Stimulated activated CD8-positive, alpha-beta memory T cell treated with anti-CD3 and anti-CD28 coated beads, Interleukin-12 subunit alpha, Interleukin-12 subunit beta, amount 100 ng/mL, for 1 hour (primary cell): ENCODE measurements at regions not wholly inside any gene's neighbourhood (a gene's known extent, or its start where the extent isn't known, plus 50 kb on each side); places are given as distances from the start of the nearest gene placed in this dataset.

Experiments used
- DNase-seq: peaks from one replicate; pipeline ENCODE4 v3.0.0-alpha.2; 2020; ENCODE audit warnings: low read depth

DNA sequence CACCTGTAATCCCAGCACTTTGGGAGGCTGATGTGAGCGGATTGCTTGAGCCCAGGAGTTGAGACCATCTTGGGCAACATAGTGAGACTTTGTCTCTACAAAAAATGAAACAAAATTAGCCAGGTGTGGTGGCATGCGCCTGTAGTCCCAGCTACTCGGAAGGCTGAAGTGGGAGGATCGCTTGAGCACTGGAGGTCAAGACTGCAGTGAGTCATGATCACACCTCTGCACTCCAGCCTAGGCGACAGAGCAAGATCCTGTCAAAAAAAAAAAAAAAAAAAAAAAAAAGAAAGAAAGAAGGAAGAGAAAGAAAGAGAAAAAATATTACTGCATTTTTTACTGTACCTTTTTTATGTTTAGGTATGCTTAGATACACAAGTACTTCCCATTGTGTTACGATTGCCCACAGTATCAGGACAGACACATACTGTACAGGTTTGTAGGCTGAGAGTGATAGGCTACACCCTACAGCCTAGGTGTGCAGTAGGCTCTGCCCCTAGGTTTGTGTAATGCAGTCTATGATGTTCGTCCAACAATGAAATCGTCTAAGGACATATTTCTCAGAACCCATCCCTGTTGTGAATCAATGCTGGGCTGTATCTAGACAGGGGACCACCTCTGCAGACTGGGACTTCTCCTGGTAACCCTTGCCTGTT is 160.4 kb upstream of the PWP1 start:
- DNase-seq: no peak

DNA sequence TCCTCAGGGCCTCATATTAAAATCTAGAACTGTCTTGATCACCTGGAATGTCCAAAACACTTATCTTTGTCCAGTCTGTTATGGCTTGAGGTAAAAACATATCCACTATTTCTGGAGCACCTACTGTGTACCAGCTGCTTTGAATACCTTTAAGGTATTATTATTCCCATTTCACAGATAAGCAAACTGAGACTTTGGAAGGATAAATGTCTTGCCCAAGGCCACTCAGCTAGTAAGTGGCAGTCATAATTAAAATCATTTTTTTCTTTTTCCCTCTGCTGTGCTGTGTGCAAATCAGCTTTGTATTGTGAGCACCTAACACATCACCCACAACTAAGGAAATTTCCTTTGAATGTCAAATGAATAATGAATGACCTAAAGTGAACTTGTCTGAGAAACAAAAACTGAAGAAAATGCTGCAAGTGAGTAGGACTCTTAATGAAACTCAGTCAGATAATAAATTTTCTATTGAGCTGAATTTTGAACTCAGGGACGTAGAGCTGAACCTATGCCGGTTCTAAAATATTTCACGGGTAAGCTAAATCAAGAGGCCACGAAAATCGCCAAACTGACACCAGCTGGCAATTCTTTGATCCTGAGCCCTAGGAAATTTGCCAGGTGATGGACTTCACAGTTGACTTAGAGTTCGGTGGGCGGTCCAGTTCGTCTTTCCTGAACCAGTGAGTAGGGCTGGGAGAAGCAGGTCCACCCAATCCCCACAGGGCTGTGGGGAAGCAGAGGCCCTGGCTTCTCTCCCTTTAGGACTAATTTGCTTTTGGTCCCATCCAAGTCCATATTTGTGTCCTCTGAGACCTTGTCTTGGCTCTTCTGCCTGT is 159.7 kb upstream of the PWP1 start:
- DNase-seq: no peak

DNA sequence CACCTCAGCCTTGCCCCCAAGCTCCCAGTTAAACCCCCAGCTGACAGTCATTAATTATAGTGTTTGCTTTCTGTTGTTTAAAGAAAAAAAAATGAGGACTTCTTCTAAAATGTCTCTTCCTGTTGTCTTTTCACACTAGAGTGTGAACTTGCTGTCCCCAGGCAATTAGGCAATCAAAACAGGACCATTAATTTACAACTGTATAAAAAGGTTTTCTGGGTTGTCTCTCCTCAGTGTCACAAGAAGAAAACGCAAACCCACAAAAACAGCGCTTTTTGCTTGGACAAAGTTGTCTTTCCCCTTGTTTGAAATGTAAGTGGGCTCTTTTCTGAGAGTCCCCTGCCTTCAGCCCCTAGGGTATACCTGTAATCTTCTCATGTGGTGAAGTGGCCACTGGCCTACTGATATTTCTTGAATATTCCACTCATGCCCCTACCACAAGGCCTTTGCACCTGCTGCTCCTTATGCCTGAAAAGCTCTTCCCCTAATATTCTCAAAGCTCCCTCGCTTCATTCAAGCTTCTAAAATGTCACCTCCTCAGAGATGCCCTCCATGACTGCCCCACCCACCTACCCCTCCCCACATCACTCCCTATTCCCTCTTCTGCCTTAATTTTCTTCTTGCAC is 158.9 kb upstream of the PWP1 start:
- no peak for DNase-seq

DNA sequence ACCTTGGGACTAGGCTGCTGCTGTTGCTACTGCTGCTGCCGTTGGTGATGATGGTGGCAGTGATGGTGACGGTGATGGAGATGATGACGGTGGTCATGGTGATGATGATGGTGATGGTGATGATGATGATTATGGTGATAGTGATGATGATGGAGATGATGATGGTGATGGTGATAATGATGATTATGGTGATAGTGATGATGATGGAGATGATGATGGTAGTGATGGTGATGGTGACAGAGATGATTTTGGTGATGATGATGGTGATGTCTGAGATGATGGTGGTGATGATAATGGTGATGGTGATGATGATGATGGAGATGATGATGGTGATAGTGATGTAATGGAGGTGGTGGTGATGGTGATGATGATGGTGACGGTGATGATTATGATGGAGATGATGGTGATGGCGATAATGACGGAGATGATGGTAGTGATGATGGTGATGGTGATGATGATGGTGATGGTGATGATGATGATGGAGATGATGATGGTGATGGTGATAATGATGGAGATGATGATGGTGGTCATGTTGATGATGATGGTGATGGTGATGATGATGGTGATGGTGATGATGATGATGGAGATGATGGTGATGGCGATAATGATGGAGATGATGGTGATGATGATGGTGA is 156.8 kb upstream of the PWP1 start:
- DNase-seq: no peak

DNA sequence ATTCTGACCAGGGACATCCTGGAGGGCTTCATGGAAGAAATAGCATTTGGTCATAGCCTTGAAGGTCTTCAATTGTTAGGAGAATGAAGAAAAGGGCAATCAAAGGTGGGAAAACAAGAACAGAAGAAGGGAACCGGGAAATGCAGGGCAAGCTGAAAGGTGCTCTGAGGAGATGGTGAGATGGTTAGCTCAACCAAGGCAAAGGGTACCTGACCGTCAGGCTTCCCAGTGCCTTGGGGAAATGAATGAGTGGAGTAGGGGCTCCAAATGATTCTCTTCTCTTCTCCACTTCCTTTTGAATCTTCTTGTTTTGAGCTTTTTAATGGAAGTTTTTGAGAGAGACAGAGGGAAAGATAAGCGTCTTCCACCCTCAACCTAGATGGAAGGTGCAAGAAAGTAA is 155.6 kb upstream of the PWP1 start:
- no peak for DNase-seq

DNA sequence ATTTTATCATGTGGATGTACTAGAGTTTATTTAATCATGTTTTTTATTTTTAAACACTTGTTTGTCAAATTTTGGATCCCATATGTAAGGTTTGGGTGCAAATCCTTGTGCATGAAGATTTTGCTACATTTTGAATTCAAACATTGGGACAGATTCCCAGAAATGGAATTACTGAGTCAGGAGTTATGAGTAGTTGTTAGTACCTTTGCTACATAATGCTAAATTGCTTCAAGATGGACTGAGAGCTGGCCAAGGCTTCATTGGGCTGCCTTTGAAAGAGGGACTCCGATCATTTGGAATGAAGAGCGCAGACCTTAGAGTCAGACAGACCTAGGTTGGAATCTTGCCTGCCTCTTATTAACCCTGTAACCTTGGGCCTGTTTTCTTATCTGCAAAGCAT is 154.9 kb upstream of the PWP1 start:
- no peak for DNase-seq

DNA sequence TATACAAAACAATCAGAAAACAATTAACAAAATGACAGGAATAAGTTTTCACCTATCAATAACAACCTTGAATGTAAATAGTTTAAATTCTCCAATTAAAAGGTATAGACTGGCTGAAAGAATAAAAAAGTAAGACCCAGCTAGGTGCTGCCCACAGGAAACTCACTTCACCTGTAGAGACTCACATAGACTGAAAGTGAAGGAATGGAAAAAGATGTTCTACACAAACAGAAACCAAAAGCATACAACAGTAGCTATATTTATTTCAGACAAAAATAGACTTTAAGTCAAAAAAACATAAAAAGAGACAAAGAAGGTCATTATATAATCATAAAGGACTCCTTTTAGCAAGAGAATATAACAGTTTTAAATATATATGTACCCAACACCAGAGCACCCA is 152.4 kb upstream of the PWP1 start:
- DNase-seq: no peak

DNA sequence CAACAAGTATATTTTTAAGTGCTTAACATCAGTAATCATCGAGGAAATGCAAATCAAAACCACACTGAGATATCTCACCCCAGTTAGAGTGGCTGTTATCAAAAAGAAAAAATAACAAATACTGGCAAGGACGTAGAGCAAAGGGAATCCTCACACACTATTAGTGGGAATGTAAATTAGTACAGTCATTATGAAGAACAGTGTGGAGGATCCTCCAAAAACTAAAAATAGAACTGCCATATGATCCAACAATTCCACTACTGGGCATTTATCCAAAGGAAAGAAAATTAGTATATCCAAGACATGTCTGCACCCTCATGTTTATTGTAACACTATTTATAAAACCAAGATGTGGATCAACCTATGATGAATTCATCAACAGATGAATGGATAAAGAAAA is 149.0 kb upstream of the PWP1 start:
- no peak for DNase-seq

DNA sequence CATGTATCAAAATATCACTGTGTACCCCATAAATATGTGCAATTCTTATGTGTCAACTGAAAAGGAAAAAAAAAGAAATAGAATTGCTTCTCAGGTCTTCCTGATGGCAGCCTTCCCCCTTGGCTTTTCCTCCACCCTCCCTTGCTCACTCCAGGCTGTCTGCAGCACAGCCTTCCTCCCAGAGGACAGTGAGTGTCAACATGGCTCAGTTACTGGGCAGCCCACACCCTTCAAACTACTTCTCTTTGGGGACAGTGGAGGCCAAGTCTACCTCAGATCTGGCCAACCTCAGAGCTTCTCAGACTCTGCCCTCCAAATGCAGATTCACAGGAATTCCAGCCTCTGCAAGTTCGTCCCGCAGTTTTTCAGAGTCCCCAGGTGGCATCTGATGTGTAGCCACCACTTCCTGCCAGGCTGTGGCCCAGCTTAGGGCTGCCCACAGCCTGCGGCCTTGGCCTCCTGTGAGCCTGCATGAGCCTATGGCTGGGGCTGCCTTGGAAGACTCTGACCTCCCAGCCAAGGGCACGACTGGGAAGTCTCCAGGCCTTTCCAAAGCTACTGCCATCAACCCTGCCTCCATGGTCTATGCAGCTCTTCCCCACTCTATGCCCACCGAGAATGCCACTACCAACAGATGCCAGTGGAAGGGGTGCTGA is 148.0 kb upstream of the PWP1 start:
- no peak for DNase-seq

DNA sequence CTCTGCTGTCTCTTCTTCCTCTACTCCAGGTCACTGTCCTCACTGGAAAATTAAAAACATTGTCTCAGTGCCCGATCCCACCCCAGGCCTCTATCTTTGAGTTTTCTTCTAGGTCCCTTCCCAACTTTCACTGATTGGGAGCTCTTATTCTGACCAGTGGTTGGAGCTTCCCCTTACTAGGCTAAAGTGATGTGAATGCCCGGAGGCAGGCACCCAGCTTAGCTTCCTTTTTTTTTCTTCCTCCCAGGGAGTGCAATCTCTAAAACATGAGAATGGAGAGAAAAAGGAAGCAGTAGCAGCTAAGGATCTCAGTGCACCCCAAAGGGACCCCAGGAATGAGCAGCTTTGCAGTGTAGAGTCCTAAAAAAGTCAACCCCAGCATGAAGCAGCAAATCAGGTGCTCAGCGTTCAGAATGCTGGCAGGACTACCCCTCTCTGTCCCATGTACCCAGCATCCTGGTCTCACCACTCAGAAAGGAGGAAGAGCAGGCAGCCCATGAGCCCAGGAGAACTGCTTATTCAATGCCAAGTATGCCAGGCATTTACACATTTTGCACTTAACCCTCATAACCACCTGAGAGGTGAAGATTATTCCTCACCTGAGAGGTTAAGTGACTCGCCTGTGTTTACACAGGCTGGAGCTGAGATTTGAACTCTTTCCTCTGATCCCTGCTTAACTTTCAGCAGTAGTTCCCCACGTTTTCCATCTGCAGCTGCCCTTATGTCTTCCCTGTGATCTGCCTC is 146.2 kb upstream of the PWP1 start:
- no peak for DNase-seq

DNA sequence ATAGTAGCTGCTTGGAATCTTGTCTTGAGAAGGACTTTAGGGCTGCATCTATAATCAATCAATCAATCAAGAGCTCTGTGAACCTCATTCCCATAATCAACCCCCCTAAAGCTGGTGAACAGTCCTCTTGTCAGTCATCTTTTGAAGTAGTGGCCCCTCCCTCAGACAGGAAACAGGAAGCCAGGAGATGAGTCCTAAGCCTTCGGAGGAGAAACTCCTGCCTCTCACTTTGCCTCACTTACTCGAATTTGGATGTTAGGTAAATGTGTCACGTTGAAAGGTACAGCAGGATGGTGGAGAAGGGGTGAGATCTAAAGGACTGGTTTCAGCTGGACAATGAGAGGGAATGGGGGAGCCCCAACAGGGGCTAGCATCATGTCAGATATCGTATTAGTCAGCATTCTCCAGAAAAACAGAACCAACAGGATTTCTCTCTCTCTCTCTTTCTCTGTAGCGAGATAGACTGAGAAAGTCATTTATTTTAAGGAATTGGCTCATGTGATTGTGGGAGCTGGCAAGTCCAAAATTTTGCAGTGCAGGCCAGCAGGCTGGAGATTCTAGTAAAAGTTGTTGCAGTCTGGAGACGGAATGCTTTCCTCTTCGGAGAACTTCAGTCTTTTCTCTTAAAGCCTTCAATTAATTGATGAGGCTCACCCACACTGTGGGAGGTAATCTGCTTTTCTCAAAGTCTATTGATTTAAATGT is 144.4 kb upstream of the PWP1 start:
- DNase-seq: no peak

DNA sequence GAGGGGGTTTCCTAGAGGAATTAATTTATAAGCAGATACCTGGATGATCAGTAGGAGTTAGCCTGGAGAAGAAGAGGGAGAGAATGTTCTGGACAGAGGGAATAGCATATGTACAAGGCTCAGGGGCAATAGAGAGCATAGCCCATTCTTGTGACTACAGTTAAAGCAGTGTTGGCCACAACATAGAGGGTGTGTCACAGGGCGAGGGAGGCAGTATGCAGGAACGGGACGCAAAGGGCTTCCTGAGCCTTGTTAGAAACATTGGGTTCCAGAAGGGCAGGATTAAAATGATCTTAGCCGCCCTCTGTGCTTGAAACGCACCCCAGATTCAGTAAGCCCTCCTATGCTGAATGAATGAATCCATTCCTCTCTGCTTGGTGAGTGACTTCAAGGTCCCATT is 142.2 kb upstream of the PWP1 start:
- no peak for DNase-seq

DNA sequence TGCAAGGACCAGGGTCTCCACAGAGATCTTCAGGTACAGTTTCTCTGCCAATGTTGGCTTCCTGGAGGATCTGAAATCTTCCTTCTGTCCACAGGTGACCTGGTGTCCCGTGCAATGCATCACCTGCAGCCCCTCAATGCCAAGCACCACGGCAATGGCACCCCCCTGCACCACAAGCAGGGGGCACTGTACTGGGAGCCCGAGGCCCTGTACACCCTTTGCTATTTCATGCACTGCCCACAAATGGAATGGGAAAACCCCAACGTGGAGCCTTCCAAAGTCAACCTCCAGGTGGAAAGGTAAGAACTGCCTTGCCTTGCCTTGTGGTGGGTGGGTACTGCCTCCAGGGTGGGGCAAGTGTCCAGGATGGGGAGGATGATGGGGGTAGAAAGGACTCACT is 141.8 kb upstream of the PWP1 start:
- no peak for DNase-seq

DNA sequence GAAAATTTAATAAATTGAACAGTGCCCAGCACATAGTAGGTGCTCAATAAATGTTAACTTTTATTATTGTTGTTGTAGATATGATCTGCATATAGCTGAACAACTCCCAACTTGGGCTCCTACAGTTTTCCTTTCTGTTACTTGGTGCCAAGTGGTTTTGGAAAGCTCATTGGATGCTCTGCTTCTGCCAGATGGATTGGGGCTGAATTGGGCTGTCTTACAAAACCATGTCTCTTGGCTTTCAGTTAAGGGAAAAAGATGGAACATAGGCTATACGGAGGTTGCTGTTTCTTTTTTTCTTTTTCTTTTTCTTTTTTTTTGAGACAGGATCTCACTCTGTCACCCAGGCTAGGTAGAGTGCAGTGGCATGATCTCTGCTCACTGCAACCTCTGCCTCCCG is 140.7 kb upstream of the PWP1 start:
- DNase-seq: no peak

DNA sequence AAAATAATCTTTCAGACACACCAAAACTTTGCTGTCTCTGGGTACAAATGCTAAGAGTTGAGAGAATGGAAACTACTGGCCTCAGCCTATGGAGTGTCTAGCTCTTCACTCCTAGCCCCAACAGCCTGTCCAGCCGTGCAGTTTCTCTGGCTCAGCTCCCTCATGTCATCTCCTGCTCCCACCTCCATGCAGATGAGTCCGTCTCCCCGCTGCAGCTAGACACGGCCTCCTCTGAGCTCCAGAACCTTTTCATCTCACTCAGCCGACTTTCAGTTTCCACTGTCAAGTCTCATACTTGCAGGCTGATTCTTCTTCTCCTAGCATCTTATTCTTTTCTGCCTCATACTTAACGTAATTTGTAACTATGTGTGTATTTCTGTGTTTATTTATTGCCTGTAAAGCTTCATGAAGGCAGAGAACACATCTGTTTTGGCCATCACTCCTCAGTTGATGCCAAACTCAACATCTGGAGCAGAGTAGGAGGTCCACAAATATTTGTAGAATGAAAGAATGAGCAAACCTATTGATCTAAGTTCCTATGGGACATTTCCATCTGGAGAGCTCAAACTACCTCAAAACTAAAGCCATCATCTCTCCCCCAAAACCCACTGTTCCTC is 139.8 kb upstream of the PWP1 start:
- no peak for DNase-seq

DNA sequence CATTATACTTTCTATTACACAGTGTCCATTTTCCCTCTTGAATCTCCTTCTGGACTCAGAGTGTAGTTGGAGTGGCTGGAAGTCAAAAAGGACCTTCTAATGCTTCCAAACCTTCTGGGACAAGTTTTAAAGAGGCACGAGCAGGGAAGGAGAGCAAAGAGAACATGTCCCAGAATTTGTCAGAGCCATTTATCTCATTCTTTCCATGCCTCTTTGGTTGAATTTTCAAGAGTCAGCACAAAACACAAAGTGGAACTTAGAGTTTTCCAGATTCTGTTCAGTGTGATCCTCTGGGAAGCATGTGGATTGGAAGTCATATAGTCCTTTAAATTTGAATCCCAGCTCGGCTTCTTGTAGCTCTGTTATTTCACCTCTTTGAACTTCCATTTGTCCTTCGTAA is 138.2 kb upstream of the PWP1 start:
- no peak for DNase-seq

DNA sequence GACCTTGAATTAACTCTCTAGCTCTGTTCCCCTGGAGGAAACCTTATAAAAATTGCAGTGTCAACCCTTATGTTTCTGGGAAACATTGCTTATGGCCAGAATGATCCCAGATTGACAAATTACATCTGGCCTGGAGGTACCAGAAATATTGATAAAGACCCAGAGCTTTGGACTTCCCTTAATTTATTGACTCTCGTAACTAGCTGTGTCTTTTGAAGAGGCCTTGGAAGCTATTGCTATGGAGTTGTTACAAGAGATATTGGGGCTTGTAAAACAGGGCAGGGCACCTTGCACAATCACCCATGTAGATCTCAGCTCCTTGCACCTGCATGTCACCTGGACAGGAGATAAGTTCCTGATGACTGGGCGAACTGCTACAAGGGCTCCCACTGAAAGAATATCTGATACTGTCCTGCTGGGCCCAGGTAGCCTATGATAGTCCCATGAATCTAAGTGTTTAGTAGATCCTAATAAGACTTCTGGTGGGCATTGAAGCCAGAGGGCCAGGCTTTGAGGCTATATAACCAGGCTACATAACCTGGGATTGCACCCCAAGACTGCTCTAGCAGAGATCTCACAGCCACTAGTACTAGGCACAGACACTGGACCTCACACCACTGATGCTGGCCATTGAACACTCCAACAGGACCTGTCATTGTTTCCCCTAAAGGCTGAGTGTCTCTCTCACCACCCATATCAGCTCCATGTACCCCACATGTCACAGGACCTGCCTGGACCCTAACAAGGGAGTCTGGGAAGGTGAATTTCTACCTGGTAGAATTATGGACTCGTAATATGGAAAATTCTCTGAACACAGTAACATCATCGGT is 135.7 kb upstream of the PWP1 start:
- DNase-seq: no peak

DNA sequence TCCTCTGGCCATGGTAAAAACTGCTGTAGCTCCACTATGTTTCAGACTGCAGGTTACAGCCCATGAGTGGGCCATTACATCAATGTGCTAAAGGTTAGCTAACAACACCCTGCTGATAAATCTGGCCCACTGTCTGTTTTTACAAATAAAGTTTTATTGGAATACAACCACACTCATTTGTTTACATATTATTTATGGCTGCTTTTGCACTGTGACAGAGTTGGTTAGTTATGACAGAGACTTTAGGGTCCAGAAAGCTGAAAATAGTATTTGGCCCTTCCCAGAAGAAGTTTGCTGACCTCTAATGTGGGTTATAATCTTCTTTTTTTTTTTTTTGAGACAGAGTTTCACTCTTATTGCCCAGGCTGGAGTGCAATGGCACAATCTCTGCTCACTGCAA is 134.2 kb upstream of the PWP1 start:
- no peak for DNase-seq

DNA sequence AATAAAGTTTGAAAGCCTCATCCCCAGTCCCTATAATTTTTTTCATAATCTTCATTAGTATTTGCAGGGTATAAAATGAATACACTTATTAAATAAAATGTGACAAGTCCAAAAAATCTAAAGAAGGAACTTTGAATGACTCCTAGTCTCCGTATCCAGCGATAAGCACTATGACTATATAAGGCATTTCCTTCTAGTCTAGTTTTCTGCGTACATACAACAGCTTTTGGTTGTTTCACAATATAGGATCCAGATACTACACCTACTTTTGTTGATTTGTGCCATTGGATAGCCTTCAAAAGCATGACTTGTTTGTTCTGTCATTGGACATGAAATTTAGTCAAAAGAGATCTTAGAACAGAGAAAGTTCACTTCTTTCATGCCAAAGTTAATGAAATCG is 133.3 kb upstream of the PWP1 start:
- no peak for DNase-seq
